H1 (cell line): ENCODE measurements at regions not wholly inside any gene's neighbourhood (a gene's known extent, or its start where the extent isn't known, plus 50 kb on each side); places are given as distances from the start of the nearest gene placed in this dataset.

Source experiments
- BCL11A ChIP-seq, 2 experiments: IDR thresholded peaks; one replicate each; pipeline ENCODE4 v1.6.1; 2011; ENCODE audit warnings: low read depth in 2 of 2, low read length in 2 of 2, mild to moderate bottlenecking in 2 of 2
- KDM4A ChIP-seq: IDR thresholded peaks from one replicate; pipeline ENCODE4 v1.7.1; 2012; ENCODE audit warnings: low read depth, mild to moderate bottlenecking, moderate library complexity, low read length, inconsistent platforms; ENCODE audit not compliant: severe bottlenecking
- MAFK ChIP-seq: IDR thresholded peaks from 2 replicates; pipeline ENCODE4 v1.6.1; 2012; ENCODE audit warnings: low read depth, mild to moderate bottlenecking, improper control_type of control experiment, low read length
- TF ChIP-seq, protein P1 (sequence below): IDR thresholded peaks from 2 replicates; pipeline ENCODE4 v1.6.1; 2012; ENCODE audit warnings: inconsistent platforms

- TF ChIP-seq KDM4A (no peak), BCL11A (IDR thresholded peaks at IDR 0.05; ENCODE audit: low read depth in 2 of 2, low read length in 2 of 2) (no peak), MAFK (no peak)
- TF ChIP-seq, protein P1, sequence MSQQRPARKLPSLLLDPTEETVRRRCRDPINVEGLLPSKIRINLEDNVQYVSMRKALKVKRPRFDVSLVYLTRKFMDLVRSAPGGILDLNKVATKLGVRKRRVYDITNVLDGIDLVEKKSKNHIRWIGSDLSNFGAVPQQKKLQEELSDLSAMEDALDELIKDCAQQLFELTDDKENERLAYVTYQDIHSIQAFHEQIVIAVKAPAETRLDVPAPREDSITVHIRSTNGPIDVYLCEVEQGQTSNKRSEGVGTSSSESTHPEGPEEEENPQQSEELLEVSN, result no peak
Observed at GRCh38 chr10:3306050-3306449, 133.5 kb upstream of the PITRM1 start (continued).
